CD4-positive, alpha-beta T cell treated with Interleukin-21 for 1 hour (primary cell): ENCODE measurements at regions not wholly inside any gene's neighbourhood (a gene's known extent, or its start where the extent isn't known, plus 50 kb on each side); places are given as distances from the start of the nearest gene placed in this dataset.

ENCODE experiments used
- DNase-seq: peaks from one replicate; pipeline ENCODE4 v3.0.0-alpha.2; 2020

- DNase-seq: no peak
These were observed 219.9 kb upstream of the CIBAR2 start for GRCh38 chr16:85332175-85332574.

GRCh38 chr16:85333337-85333736, 221.1 kb upstream of the CIBAR2 start:
- DNase-seq: no peak

DNA sequence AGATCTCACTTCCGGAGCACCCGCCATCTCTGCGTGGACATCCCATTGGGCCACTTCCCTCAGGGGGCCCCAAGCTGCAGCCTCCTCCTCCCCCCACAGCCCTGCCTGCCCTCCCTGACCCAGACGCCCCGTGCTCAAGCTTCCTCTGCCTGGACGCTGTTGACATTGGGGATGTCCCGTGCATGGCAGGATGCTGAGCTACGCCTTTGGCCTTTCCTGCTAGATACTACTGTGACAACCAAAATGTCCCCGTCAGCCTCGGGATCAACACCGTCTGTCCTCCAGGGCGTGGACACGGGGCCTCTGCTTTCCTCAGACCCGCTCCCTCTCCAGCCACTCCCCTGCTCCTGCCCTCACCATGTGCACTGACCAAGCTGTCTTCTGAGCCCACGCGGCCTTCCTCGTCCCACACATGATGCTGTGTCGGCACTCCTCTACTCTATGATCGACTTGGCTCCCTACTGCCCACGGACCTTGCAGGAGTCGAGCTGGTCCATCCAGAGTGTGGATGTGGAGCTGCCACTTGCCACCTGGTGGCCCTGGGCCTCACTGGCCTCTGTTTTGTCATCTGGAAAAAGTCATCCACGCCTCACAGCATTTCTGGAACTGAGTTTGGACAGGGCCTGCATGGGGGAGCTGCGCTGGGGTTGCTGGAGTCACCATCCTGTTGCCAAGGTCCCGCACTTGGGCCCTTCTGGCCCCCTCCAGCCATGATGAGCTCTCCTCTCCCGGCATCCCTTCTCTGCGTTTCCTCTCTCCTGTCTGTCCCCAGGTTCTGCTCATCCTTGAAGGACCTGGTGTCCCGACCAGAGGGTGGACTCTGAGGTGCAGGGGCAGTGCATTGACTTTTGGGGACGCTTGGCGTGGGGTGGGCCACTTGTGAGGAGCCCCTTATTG, 221.7 kb upstream of the CIBAR2 start:
- no peak for DNase-seq

- no peak for DNase-seq
These were observed 222.7 kb upstream of the CIBAR2 start for GRCh38 chr16:85334718-85335583.

GRCh38 chr16:85335584-85336491, 223.6 kb upstream of the CIBAR2 start:
- DNase-seq: no peak

DNA sequence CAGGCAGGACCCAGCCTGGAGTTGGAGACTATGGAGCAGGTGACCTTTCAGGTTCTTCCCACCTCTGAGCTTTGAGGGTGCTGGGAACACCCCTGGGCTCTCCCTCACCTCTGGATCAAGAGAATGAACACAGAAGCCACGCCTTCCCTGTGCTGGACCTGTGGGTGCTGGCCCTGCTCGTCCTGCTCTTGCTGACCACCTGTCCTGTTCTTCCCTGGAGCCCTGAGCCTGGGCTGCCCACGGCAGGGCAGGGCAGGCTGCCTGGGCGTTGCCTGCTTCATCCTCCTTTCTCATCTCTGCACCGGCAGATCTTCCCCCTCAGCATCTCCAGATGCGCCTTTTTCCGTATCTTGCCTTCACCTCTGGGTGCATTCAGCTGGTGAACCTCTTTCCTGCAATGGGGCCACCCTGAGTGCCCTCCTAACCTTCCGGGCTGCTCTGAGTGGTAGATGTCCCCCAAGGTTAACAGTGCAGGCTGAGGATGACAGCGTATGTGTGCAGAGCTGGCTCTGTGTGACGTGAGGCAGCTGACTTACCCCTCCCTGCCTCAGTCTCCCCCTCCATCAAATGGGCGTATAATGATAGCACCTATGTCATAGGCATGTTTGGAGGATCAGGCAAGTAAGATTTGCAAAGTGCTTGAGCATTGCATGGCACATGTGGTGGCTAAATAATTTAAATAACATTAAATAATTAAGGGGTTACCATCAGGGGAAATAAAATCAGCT, 225.8 kb upstream of the CIBAR2 start:
- no peak for DNase-seq

GRCh38 chr16:85338638-85338982, 226.3 kb upstream of the CIBAR2 start:
- no peak for DNase-seq

DNA sequence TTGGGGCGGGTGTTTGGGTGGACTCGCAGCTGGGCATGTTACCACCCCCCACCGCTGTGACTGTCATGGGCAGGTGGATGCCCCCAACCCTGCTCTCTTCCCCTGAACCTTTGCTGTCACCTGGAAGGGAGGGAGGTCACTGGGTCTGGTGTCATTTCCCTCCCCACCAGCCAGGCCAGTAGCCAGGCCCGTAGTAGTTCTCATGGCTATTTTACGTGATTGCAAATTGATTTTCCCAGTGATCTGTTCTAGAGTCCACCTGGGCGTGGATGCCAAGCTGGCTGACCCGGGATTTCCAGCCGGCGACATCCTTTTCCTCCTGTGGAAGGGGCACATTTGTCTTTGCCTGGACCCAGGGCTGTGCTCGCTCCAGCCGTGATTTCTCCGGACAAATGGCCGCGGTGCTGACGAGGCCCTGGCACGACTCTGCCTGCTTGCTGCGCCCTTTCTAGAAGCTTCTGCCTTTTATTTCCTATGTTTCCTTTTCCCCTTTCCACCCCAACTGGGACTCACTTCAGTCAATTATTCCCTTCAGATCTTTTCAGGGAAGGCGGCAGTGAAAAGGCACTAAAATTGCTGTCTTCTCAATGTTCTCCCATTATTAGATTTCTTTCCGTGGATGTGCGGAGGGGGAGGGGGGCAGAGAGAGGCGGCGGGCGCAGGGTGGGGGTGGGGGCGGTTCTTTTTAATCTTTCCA, 226.9 kb upstream of the CIBAR2 start:
- no peak for DNase-seq

GRCh38 chr16:85341972-85342695, 229.9 kb upstream of the CIBAR2 start:
- DNase-seq: no peak

- DNase-seq: no peak
These were observed 232.3 kb upstream of the CIBAR2 start for GRCh38 chr16:85344502-85345128.

- no peak for DNase-seq
These were observed 232.9 kb upstream of the CIBAR2 start for GRCh38 chr16:85345129-85345639.

GRCh38 chr16:85346404-85347212, 234.3 kb upstream of the CIBAR2 start:
- DNase-seq: no peak

DNA sequence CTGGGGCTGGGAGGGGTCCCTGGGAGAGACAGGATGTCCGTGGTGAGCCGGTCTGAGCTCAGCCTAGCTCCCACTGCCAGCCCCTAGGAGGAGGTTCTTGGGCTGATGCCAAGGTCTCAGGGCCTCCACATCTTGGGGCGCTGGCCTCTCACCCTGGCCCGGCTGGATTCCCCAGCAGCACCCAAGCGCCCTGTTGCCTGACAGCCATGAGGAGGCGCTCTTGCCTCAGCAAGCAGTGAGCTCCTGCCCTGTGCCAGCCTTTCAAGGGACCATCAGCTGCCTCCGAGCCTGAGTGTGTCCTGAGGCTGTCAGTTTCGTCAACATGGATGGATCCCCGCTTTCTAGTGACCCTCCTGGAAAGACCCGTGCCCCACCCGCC, 234.9 kb upstream of the CIBAR2 start:
- no peak for DNase-seq

- DNase-seq: no peak
These were observed 236.0 kb upstream of the CIBAR2 start for GRCh38 chr16:85348065-85348840.

GRCh38 chr16:85348911-85349334, 236.7 kb upstream of the CIBAR2 start:
- DNase-seq: no peak

DNA sequence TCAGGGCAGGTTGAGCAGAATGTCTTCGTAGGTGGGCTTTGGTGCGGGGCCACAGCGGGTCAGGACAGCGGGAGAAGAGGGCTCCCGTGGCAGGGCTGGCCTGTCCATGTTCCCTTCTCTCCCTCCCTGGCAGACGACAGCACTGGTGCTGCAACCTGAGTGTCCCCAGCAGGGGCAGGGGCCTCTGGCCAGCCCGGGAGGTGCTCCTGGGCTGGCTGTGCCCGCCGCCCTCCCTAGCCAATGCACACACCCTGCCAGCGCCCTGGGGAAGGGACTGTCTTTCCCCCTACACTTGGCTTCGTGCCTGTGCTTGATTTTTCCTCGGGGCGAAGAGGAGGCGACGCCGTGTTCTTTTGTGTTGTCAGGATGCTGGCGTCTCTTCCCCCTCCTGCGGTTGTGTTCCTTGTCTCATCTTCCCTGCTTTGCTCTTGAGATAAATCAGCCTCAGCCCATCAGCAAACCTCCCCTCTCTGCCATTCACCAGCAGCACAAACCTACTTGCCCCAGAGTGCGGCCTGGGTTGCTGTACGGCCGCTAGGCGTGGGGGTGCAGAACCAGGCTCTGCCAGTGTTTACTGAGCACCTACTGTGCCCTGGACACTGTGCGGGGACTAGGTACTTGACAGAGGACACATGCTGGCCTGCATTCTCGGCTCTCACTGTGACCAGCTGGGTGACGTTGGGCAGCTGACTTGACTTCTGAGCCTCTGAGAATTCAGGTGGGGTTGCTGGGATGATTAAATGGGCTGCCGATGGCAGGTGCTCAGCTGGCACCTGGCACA, 237.3 kb upstream of the CIBAR2 start:
- no peak for DNase-seq

- DNase-seq: no peak
These were observed 238.0 kb upstream of the CIBAR2 start for GRCh38 chr16:85350146-85350728.
